Astrocyte (in vitro differentiated cells and primary cell): ENCODE measurements at regions not wholly inside any gene's neighbourhood (a gene's known extent, or its start where the extent isn't known, plus 50 kb on each side); places are given as distances from the start of the nearest gene placed in this dataset.

Experiments
- CTCF ChIP-seq: IDR thresholded peaks from 2 replicates; pipeline ENCODE4 v1.5.1; 2011; ENCODE audit warnings: low read depth, mild to moderate bottlenecking, inconsistent platforms, low read length, moderate library complexity; ENCODE audit not compliant: insufficient read depth
- EZH2 ChIP-seq: IDR thresholded peaks from 2 replicates; pipeline ENCODE4 v1.6.1; 2012; ENCODE audit warnings: mild to moderate bottlenecking, low read length, inconsistent platforms; ENCODE audit not compliant: insufficient read depth

- TF ChIP-seq EZH2 (no peak), CTCF (no peak)
Observed at GRCh38 chr5:124285071-124285470, 461.4 kb downstream of the ZNF608 start.
